Liver (tissue), 3 donors: ENCODE measurements at regions not wholly inside any gene's neighbourhood (a gene's known extent, or its start where the extent isn't known, plus 50 kb on each side); places are given as distances from the start of the nearest gene placed in this dataset.

Source experiments
- FOXA1 ChIP-seq: IDR thresholded peaks from 2 replicates; pipeline ENCODE4 v1.6.1; 2016; ENCODE audit warnings: antibody characterized with exemption
- FOXA2 ChIP-seq: IDR thresholded peaks from 2 replicates; pipeline ENCODE4 v1.6.1; 2016; ENCODE audit warnings: antibody characterized with exemption
- JUND ChIP-seq, 2 donors: IDR thresholded peaks; 2 replicates each; pipeline ENCODE4 v1.6.1; 2016; ENCODE audit warnings: antibody characterized with exemption in 2 of 2
- TF ChIP-seq, protein P1 (sequence below): fragments of 150-350 bp; IDR thresholded peaks from 2 replicates; pipeline ENCODE4 v1.5.1; 2017; ENCODE audit warnings: improper control_type of control experiment, low read depth, low read length; ENCODE audit not compliant: missing input control
- TF ChIP-seq, protein P2 (sequence below): IDR thresholded peaks from 2 replicates; pipeline ENCODE4 v1.6.1; 2016; ENCODE audit warnings: antibody characterized with exemption
- donor health status: healthy.
- donor health status: healthy.

DNA sequence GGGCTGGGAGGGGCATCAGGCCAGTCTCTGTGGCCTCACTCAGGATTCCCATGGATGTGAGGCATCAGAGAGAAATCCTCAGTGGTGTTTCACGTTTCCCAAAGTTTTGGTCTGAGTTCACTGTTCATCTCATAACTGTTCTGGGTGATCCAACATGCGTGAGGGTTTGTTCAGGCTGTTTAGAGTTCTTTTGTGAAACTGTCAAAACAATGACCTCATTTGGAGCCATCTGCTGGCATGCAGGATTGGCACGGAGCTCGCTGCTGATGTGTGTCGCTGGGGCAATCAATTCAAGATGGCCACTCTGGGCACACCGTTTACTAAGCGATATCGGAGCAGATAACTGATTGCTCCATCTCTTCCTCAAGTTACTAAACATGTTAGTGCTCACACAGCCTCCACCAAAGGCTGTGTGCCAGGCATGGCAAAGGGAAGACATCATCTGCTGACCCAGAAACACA is 365.6 kb downstream of the WDR11 start:
- TF ChIP-seq FOXA1 (no peak), JUND (IDR thresholded peaks at IDR 0.05) (peak in 1 of 2 donors; percentile 91), FOXA2 (peak; percentile 51)
- TF ChIP-seq, protein P1, sequence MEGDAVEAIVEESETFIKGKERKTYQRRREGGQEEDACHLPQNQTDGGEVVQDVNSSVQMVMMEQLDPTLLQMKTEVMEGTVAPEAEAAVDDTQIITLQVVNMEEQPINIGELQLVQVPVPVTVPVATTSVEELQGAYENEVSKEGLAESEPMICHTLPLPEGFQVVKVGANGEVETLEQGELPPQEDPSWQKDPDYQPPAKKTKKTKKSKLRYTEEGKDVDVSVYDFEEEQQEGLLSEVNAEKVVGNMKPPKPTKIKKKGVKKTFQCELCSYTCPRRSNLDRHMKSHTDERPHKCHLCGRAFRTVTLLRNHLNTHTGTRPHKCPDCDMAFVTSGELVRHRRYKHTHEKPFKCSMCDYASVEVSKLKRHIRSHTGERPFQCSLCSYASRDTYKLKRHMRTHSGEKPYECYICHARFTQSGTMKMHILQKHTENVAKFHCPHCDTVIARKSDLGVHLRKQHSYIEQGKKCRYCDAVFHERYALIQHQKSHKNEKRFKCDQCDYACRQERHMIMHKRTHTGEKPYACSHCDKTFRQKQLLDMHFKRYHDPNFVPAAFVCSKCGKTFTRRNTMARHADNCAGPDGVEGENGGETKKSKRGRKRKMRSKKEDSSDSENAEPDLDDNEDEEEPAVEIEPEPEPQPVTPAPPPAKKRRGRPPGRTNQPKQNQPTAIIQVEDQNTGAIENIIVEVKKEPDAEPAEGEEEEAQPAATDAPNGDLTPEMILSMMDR: no peak
- TF ChIP-seq, protein P2, sequence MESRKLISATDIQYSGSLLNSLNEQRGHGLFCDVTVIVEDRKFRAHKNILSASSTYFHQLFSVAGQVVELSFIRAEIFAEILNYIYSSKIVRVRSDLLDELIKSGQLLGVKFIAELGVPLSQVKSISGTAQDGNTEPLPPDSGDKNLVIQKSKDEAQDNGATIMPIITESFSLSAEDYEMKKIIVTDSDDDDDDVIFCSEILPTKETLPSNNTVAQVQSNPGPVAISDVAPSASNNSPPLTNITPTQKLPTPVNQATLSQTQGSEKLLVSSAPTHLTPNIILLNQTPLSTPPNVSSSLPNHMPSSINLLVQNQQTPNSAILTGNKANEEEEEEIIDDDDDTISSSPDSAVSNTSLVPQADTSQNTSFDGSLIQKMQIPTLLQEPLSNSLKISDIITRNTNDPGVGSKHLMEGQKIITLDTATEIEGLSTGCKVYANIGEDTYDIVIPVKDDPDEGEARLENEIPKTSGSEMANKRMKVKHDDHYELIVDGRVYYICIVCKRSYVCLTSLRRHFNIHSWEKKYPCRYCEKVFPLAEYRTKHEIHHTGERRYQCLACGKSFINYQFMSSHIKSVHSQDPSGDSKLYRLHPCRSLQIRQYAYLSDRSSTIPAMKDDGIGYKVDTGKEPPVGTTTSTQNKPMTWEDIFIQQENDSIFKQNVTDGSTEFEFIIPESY: peak; percentile 31
